ENCODE measurements at regions not wholly inside any gene's neighbourhood (a gene's known extent, or its start where the extent isn't known, plus 50 kb on each side); places are given as distances from the start of the nearest gene placed in this dataset.
"Not testable (repeated sequence)": the region's sequence is repeated elsewhere in the genome, so short reads cannot be mapped to it uniquely, and the experiment has no call there.

DNA sequence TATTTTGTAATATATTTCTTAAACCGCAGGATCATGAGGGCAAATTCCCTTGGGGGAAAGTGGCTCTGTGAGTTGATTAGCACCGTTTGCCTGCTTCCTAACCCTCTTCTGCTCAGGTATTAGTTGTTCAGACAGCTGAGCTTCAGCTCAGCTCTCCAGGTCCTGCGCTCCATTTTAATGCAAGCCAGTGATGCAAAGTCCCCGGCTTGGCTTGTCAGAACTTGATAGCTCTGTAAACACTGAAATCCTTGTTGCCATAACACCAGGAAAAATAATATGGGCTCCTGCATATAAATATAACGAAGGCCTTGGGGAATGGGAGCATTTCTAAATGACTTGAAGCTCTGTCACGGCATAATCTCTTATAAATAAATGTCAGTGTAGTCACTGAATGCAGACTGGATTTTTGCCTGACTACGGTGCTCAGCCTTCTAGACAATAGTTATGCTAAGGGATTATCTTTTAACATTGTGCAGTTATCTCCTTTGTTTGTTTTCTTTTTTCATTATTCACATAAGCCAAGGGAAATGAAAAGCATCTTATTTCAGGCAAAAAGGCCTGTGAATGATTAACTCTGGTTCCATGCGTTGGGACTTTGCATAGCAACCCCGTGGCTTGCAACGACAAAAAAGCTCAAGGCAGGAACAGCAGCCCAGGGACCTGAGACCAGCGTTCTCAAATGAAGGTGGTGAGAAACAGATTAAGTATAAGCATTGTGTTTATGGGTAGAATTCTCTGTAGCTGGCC is 253.2 kb downstream of the SPRY1 start:
- no peak for DNase-seq

DNA sequence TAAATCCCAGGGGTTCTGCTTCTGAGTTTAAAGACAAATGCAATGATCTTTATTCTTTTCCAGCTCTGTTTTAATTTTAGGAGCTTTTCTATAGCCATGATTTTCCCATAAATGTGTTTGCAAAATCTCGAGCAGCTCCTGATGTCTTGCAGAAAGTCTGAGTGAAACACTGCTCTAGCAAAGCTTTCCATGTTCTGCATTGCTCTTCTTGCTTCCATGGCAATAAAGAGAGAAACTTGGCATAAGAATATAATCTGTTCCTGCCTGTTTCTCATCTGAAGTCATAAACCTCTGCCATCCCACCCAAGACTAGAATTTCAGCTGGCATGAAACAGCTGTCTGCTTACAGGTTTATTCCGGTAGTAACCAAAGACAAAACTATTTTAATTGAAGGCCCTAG is 254.5 kb downstream of the SPRY1 start:
- DNase-seq: no peak

DNA sequence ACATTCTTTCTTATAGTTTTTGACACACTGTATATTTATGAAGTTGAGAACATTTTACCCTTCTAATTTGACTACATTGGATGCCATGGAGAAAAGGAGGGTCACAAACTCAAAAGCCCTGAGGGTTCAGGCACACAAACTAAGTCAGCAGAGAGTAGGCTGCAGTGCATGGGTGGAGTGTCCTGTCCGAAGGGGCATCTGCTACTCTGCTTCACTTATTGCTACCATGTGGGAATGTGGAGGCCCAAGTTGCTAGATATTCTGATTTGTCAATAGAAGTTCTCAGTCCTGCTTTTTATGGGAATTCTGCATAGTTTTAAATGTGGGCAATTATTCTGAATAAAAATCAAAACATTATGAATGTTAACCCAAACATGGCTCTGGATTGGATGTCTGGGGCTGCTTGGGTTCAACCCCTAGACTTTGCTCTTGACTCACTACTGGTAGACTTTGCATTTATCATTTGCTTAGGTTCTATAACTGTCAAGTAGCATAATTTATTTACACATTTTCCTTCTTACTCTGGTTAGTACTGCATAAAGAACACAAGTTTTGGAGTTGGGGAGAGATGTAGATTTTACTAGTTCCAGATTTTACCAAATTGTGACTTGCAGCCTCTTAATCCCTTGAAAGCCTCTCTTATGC is 255.1 kb downstream of the SPRY1 start:
- DNase-seq: no peak

DNA sequence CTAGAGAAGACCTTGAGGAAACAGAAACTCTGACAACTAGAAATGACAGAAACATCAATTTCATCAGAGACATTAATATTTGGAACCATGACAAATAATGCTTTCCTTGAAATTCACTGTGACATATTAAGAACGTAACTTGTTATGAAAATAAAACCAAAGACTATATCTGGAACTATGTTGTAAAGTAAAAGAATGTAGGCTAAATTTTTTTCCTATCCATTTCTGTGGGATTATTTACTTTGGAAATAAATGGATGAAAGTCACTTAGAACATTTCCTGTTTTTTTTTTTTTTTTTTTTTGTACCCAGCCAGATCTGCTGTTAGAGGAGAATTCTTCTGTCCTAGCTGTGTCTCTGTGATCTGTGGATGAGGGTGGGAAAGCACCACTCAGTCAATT is 255.9 kb downstream of the SPRY1 start:
- DNase-seq: no peak

DNA sequence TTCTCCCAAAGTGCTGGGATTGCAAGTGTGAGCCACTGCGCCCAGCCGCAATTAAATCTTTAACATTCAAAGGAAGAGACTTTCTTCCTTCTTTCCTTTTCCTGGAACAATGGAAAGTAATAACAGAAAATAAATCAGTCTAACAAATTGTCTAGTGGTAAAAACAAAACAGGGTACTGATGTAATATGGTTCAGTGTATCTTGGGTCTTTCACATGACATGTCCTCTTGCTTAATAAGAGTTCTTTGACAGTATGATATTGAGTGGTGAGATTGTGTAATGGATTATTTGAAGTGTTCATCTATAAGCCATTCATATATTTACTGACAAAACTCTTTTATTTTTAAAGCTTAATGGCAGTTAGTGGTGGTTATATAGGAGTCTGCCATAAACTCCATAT is 256.6 kb downstream of the SPRY1 start:
- DNase-seq: no peak

DNA sequence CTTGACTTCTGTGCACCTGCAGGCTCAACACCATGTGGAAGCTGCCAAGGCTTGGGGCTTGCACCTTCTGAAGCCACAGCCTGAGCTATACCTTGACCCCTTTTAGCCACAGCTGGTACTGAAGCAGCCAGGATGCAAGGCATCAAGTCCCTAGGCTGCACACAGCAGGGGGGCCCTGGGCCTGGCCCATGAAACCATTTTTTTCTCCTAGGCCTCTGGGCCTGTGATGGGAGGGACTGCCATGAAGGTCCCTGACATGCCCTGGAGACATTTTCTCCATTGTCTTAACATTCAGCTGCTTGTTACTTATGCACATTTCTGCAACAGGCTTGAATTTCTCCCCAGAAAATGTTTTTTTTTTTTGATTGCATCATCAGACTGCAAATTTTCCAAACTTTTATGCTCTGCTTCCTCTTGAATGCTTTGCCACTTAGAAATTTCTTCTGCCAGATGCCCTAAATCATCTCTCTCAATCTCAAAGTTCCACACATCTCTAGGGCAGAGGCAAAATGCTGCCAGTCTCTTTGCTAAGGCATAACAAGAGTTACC is 260.2 kb downstream of the SPRY1 start:
- DNase-seq: not testable (repeated sequence)

DNA sequence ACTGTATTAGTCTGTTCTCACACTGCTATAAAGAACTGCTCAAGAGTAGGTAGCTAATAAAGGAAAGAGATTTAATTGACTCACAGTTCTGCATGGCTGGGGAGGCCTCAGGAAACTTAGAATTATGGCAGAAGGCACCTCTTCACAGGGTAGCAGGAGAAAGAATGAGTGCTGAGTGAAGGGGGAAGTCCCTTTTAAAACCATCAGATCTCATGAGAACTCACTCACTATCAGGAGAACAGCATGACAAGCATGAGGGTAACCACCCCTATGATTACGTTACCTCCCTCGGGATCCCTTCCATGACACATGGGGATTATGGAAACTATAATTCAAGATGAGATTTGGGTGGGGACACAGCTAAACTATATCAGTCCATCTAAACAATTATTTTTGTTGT is 261.0 kb downstream of the SPRY1 start:
- DNase-seq: not testable (repeated sequence)

DNA sequence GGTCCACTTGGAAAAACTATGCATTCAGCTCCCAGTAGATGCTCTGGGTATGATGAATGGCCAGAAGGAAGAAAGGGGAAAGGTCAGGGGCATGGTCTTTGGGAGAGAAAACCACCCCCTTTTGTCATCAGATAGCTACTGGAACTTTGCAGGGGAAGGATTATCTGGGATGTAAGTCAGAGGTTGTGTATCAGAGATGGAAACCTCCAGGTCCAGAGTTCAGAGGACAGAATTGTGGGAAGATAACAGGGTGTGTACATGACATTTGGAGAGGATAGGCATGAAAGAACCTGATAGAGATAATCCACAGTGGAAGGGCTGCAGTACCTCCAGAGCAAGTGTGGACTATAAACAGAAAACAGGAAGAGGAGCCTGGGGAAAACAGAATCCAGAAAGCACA is 262.7 kb downstream of the SPRY1 start:
- DNase-seq: no peak

DNA sequence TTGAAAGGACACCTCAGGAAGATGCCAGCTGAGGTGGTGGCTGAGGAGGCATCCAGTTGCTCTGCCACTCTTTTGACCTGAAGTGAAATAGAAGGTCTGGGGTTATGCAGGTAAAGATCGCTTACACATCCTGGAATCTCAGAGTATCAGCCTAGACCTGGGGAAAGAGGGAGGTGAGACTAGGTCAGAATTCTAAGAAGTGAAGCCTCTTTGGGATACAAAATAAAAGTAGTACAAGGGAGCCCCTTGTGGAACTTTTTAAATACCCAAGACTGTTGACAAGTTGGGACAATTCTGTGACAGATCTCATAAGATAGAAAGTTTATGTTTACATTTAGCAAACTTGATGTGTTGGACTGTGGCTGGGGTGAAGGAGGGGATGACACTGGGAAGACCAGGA is 263.1 kb downstream of the SPRY1 start:
- no peak for DNase-seq

DNA sequence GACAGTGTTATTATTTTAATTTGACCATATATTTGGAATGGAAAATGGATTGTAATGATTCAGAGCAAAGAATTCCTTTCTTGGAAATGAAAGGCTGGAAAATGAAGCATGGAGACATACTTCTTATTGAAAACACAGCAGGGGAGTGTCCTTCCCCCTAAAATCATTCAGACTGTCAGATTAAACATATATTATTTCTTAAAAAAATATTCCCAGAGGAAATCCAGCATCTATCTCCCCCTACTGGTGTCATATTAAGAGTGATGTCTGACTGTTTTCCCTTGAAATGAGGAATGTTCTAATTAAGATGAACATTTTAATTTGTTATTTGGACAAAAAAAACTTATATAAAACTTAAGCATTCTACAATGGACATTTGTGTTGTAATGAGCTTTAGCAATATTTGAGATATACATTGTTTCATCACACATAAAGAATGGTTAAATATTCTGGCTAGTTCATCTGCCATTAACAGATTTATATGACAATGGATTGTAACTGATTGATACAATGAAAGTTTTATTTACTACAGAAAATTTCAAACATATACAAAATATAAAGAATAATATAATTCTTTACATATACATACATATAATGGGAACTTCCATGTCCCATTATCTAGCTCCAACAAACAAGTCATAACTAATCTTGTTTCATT is 264.6 kb downstream of the SPRY1 start:
- no peak for DNase-seq

DNA sequence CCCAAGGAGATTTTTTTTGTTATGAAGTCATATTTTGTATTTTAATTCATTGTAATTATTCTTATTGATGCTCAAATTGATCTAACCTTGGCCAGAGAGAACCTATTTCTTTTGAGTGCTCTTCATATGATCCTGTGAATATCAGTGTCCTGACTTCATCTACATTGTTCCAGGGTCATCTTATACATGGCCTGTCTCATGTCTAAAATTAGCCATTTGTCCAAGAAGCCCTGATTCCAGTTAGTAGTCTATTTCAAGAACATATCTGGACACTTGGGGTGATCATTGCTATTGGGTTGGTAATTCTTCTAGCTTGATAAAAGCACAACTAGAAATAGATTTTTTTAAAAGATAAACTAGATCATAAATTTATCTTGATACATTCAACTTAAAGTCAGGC is 266.2 kb downstream of the SPRY1 start:
- no peak for DNase-seq

DNA sequence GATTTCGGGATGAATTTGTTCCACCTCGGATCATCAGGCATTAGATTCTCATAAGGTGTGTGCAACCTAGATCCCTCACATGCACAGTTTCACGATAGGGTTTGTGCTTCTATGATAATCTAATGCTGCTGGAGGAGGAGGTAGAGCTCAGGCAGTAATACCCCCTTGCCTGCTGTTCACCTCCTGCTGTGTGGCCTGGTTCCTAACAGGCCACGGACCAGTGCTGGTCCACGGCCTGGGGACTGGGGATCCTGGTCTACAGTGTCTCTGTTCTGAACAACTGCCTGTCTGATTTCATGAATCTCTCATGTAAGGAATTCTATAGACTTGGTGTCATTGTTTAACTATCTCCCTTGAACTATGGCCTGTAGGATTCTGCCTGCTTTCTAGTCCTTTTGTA is 269.9 kb downstream of the SPRY1 start:
- no peak for DNase-seq

DNA sequence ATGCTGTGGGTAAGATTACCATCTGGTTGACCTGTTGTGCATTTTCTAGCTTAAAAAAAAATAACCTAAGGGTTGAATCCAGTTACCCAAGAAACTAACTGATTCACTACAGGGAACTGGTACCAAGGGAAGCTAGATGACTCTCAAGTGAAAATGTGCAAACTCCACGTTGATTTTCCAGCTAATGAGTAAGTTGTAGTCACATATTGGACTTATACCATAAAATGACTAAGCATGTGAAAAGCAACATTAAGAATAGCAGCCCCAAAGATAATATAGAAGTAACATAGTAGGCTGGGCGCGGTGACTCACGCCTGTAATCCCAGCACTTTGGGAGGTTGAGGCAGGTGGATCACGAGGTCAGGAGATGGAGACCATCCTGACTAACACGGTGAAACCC is 270.9 kb downstream of the SPRY1 start:
- no peak for DNase-seq

DNA sequence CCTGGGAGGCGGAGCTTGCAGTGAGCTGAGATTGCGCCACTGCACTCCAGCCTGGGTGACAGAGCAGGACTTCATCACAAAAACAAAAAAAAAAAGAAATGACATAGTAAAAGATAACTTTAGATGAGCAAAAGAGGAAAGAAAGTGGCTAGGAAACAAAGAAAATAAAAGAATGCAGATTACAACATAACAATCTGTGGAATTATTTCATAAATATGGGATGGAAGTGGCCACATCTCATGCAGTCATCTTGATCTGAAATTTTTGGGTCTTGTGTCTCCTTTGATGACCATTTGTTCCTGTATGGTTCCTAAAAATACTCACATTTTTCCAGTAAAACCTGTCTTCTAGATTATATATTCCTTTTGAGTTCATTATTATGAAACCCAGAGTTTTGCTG is 271.4 kb downstream of the SPRY1 start:
- DNase-seq: no peak

DNA sequence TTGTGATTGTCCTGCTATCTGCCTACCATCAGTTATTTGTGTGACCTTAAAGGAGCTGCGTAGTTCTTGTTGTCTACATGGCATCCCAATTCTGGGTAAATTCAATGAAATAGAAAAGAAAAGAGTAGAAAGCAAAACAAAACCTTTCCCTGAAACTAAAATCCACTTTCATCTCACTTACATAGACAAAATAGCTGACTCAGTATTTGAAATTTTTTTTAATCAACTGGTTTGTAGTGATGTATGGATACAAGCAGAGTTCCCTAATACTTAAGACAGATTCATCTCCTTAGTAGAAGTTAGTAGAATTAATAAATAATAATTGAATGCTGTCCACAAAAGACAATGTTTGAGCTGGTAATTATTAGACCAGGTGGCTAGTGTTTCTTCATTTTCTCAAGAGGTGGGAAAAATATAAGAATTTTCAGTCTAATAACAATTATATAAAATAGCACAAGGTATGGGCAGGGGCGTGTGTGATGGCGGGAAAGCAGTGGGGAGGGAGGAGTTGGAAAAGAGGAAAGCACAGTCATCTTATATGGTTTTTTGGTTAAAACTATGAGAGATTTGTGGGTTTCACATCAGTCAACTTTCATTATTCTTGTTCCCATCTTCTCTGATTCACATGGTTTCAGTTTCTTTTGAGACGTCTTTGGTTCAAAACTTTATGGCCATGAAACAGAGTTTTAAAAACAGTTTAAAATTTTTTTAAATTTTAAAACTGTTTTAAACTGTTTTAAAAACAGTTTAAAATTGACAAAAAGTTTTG is 275.2 kb downstream of the SPRY1 start:
- DNase-seq: no peak

DNA sequence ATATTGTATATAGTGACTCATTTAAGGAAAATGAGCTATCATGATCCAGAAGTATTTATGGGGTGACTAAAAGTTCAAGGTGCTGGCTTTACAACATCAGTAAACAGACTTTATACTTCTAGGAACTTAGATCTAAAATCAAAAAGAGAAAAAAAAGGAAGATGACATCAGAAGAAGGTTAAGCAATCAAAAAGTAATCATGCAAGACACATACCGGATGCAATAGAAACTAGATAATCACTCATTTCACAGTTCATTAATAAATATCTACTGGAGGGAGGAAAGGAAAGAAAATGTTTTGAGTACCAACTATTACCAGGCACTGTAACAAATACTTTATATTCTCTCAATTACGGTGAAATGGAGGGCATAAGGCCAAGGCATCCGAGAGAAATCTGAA is 276.4 kb downstream of the SPRY1 start:
- no peak for DNase-seq

DNA sequence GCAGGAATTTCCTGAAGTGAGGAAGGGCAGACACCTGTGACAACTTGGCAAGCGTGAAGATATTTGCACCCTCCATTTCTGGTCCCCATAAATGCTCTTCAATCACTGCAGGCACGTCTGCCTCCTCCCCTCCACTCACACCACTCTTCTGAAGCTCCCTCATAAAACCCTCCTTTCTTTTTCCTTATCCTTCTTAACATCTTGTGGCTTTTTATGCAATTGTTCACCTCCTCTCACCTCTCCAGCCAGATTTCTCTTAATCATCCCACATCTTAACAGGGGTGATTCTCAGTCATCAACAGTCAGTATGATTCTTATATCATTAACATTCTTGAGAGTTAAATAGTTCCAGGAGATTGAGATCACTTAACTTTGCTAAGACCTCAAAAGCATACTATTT is 277.4 kb downstream of the SPRY1 start:
- DNase-seq: no peak

DNA sequence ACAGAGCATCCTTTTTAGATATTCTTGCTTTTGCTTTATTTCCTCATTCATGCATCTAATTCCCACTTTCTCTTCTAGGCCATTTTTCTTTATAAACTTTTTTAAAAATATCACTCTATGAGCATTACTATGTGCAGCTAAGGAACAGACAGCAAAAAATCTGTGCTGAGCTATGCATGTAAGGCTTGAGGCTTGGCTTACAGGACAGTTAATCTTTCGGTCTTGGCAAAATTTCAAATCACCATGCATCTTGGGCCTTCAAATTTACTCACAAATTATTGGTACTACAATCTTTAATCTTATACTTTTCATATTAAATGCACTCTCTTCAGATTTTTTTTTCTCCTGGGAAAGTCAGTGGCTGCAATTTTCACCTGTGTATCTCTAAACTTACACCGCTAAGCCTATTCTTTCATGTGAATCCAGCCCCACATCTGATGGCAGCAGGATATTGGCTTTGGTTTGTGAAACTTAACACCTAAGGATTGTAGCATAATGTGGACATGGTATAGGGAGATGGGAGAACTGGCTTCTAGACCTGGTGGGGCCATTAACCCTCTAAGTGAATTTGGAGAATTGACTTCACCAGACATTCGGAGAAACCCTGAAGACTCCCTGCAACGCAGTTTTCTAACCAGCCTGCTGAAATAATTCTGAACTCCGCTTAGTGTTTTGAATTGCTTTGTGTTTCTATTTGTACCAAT is 278.3 kb downstream of the SPRY1 start:
- DNase-seq: no peak

DNA sequence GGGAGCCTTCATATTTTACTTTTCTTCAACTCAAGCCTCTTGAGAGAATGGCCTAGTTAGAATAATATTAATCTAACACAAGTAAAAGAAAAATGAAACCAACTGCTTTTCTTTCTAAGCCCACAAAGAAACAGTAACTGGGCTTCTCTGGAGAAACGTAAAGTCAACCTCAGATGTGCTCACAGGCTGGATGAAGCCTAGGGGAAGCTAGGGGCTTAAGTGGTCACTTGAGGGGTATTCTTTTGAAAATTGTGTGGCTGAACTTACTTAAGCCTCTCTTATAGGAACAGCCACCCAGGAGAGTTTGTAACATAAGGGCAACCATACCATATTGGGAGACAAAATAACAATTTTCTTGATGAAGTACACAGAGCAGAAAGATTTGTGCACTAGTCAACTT is 279.0 kb downstream of the SPRY1 start:
- no peak for DNase-seq

DNA sequence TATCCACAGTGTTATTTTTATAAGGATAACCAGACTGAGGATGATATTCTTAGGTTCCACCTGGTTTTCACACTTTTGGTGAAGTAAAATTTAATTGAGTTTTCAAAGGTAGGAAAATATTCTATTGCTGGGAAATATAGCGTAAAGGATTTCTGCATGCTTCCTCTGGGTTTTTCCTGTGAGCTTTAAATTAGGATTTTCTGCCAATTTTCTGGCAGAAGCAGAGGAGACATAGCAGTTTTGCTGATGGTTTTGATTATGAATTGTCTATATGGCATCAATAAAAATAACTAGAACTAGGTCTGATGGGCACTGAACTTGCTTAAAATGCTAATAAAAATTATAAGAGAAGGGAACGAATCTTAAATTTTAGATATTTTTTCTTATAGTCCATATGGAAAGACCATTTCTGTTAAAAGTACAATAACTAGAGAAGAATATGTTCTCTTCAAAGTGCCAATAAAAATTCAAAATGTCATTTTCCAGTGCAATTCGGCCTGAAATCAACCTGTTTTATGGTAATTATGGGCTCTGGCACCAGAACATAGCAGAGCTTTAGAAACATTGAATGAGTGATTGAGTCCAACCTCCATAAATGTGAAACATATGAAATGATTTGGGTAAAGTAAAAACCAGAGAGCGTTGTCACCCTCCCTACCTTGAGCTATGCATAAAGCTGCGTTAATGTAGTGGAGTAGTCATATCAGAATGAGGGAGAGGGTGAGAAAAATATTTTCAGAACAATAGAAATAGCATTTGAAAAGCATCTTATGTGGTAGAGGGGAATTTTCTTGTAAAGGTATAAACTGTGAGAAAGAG is 279.7 kb downstream of the SPRY1 start:
- DNase-seq: no peak

DNA sequence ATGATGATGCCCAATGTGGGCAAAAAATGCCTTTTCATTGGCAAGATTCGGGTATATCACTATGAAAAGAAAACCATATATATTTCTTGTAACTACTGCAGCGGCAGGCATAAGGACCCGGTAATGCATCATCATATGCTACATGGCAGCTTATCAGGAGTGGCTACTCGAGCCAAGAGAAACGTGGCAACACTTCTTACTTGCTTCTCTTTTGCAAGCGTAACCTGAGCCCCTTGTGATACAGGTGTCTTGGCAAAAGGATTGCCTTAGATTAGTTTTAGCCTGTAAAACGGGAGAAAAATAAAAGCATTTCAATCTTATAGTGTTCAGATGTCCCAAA is 280.3 kb downstream of the SPRY1 start:
- no peak for DNase-seq

DNA sequence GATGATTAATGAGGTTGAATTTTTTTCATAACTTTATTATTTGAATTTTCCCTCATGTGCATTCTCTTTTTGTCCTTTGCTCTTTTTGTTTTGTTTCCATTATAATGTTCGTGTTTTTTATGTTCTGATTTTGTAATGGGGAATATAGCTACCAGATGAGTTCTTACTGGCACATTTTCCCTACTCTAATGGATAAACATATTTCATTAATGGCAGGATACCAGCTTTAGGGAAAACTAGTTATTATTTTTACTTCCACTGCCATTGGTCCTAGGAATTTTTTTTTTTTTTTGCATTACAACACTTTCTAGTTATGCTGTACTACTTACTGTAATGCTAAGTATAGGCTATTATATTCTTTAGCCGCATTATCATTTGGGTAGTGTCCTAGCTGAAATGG is 286.3 kb downstream of the SPRY1 start:
- DNase-seq: no peak

All from 8988T (cell line).